Left renal cortex interstitium (tissue), 4 donors: ENCODE measurements at regions not wholly inside any gene's neighbourhood (a gene's known extent, or its start where the extent isn't known, plus 50 kb on each side); places are given as distances from the start of the nearest gene placed in this dataset.
"Not testable (repeated sequence)": the region's sequence is repeated elsewhere in the genome, so short reads cannot be mapped to it uniquely, and the experiment has no call there.

ENCODE experiments used
- DNase-seq, 4 donors: peaks; one replicate each; pipeline ENCODE4 v3.0.0-alpha.2; 2013; ENCODE audit warnings: low read depth in 4 of 4, low spot score in 2 of 4, missing footprints in 1 of 4

- DNase-seq, result no peak
Measured at GRCh38 chr5:96528826-96529474, 95.9 kb upstream of the PCSK1 start.

- no peak for DNase-seq
Measured at GRCh38 chr5:96529559-96529958, 96.5 kb upstream of the PCSK1 start.

GRCh38 chr5:96530901-96531300 is 97.9 kb upstream of the PCSK1 start:
- no peak for DNase-seq

- DNase-seq, result no peak
Measured at GRCh38 chr5:96533371-96533770, 100.3 kb upstream of the PCSK1 start.

- no peak for DNase-seq
Measured at GRCh38 chr5:96537386-96537785, 104.3 kb upstream of the PCSK1 start.

- no peak for DNase-seq
Measured at GRCh38 chr5:96538808-96539250, 105.8 kb upstream of the PCSK1 start.

- no peak for DNase-seq
Measured at GRCh38 chr5:96546120-96546519, 113.1 kb upstream of the PCSK1 start.

GRCh38 chr5:96547486-96547885 is 114.4 kb upstream of the PCSK1 start:
- no peak for DNase-seq

- no peak for DNase-seq
Measured at GRCh38 chr5:96548905-96549304, 113.3 kb upstream of the CAST start.

- DNase-seq, result not testable (repeated sequence)
Measured at GRCh38 chr5:96560857-96561256, 101.3 kb upstream of the CAST start.

GRCh38 chr5:96562614-96563013 is 99.6 kb upstream of the CAST start:
- DNase-seq, result no peak

- DNase-seq, result no peak
Measured at GRCh38 chr5:96563816-96564215, 98.4 kb upstream of the CAST start.

- DNase-seq, result no peak
Measured at GRCh38 chr5:96565582-96566265, 96.5 kb upstream of the CAST start.

GRCh38 chr5:96566833-96567587 is 95.2 kb upstream of the CAST start:
- no peak for DNase-seq

- no peak for DNase-seq
Measured at GRCh38 chr5:96569332-96569731, 92.8 kb upstream of the CAST start.

GRCh38 chr5:96569770-96570169 is 92.4 kb upstream of the CAST start:
- no peak for DNase-seq

- DNase-seq, result no peak
Measured at GRCh38 chr5:96572864-96573512, 89.2 kb upstream of the CAST start.

GRCh38 chr5:96573513-96573894 is 88.7 kb upstream of the CAST start:
- no peak for DNase-seq

GRCh38 chr5:96576876-96577275 is 85.3 kb upstream of the CAST start:
- DNase-seq, result no peak

GRCh38 chr5:96577909-96578308 is 84.3 kb upstream of the CAST start:
- no peak for DNase-seq

GRCh38 chr5:96579711-96580110 is 82.5 kb upstream of the CAST start:
- DNase-seq, result no peak
